DMS153 (cell line): ENCODE measurements at regions not wholly inside any gene's neighbourhood (a gene's known extent, or its start where the extent isn't known, plus 50 kb on each side); places are given as distances from the start of the nearest gene placed in this dataset.

Experiments used
- DNase-seq: peaks from one replicate; lab custom pipeline; 2025; lab: John Stamatoyannopoulos, UW

DNA sequence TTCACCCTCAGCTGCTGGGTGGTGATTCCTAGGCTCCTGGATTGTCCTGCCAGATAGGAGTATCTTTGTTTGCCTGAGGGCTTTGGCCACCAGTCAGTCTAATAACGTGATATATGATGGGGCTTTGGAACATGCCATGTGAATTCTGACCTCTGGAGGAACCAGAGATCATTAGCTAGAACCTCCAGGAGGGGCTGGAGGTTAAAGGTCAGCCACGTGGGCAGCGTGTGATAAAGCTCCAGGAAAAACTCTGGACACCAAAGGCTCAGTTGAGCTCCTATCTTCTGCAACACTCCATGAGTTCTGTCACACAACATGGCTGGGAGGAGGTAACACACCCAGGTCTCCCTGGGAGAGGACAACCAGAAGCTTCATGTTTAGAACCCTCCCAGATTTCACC lies 251.1 kb downstream of the DAD1 start:
- no peak for DNase-seq

DNA sequence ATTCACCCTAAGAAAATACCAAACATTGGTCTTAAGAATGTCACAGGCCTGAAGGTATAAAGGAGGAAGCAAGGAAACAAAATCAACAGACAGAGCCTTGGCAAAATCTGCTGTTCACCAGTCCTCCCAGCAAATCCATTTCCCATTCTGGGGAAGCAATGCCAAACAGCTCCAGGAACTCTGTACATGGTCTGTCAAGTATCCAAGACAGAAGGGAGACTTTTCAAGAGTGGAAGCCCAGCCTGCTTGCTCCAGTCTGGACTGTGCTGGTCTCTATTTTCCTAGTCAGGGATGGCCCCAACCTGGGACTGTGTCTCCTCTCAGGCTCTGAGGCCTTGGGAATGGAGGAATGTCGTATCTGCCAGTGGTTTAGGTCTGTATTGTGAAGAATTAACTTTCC lies 251.5 kb downstream of the DAD1 start:
- no peak for DNase-seq

DNA sequence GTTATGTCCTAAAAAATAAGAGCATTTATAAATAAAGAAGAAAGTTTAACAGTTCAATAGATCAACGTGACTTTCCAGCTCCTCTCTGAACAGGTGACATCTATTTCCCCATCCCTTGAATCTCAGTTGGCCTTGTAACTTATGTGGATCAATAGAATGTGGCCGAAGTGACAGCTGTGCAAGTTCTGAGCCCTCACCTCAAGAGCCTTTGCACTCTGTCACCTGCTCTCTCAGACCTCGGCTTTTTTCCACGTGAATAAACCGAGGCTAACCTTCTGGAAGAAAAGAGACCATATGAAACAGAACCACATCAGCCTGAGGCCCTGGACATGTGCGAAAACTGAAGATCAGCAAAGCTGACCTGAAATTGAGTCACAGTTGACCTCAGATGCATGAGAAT lies 253.0 kb downstream of the DAD1 start:
- no peak for DNase-seq

DNA sequence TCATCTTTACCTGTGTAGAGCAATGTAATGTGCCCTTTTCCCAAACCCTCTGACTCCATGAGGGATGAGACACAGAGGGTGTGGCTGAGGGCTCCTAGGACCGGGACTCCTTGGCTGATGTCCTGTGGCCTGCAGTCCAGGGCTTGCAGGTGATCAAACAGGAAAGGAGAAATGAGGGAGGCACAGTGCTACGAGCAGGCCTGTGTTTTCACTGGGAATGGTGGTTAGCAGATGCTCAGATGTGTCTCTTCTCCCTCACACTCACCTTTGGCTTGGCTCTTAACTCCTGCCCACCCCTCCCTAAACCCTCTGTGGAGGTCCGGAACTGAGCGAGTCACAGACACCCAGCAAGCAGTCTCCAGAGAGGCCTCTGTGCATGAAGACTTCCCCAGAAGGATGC lies 254.4 kb downstream of the DAD1 start:
- DNase-seq: no peak

DNA sequence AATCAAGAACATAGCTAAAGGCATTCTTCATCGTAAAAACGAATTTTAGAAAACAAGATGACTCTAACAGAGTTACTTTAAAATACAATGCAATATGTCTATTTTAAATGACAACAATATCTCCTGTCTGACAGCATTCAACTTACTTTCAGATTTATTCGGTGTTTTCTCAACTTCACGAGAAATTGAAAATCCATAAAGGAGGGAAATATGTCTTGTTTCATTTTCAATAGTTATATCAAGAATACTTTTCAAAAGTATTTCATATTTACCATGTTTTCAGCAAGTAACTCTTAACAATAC lies 254.8 kb downstream of the DAD1 start:
- no peak for DNase-seq

DNA sequence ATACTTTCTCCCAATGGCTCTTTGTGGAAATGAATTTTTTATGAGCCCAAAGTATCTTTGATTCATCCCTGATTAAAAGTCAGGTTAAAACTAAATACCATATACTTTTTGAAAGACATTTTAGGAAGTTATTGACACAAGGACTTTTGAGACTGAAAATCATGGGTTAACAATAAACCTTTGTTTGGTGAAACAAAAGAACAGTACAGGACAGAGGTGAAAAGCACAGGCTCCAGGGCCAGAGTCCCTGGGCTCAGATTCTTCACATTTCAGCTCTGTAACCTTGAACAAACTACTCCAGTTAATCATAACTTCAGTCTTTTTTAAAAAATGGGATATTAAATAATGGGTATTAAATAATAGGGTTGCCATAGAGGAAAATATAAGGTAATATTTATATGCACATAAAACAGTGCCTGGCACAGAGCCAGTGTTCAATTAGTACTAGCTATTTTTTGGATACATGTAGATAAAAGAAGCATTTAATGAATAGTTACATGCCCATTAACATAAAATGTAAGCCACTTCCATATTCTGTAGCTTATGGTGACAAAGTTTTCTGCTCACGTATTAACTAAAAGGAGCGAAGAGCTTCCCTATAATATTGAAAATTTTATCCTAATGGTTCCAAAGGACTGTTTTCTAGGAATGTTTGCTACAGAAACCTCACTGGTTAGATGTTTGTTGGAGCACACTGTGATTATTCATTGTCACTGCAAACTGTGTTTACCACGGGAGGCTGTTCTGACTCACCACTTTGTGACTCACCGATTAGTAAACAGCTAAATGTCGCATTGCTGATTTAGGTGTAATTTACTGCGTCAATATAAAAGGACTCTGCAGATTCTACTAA lies 255.4 kb downstream of the DAD1 start:
- DNase-seq: peak; percentile 44

DNA sequence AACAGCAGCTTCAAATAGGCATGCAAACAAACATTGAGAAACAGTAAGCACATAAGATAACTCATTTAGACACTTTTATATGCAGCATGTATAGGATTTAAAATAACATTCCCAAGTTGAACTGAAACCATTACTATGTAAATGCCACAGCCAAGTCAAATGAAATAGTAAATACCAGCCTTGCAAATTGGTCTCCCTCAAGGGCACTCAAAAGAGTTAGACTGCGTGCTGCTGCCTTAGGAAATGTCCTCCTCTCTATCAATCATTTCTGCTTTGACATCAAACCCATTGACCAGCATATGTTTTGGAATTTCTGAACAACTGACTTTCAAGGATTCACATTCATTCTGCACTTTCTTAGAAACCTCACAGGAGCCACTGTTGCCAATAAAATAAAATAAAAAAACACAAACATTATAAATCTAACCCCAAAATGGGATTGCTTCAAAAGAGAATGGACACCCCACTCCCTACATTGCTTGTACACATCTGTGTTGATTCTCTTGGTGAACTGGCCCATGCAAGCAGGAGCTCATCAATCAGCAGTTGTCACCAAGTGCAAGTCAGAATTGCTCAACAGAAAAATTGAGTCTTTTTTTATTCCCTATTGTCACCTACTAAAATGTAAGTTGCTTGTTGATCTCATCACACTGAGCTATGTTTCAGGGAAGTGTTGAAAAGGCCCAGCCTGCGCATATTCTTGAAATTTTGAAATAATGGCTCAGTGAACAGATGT lies 256.2 kb downstream of the DAD1 start:
- no peak for DNase-seq

DNA sequence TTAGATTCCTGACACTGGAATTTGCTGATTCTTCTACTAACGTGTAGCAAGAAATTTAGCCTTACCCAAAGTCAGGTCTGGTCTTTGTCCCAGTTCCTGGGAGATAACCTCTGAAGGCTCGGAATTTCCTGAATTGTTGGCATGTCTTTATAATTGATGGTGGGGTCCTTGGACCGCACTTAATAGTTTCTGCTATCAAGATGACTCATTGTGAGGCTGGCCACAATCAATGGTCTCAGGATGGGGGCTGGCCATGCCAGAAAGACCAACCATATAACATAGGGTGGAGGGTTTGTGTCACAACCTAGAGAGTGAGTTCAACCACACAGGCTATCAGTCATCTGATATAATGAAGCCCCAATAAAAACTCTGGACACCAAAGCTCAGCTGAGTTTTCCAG lies 259.7 kb downstream of the DAD1 start:
- DNase-seq: no peak

DNA sequence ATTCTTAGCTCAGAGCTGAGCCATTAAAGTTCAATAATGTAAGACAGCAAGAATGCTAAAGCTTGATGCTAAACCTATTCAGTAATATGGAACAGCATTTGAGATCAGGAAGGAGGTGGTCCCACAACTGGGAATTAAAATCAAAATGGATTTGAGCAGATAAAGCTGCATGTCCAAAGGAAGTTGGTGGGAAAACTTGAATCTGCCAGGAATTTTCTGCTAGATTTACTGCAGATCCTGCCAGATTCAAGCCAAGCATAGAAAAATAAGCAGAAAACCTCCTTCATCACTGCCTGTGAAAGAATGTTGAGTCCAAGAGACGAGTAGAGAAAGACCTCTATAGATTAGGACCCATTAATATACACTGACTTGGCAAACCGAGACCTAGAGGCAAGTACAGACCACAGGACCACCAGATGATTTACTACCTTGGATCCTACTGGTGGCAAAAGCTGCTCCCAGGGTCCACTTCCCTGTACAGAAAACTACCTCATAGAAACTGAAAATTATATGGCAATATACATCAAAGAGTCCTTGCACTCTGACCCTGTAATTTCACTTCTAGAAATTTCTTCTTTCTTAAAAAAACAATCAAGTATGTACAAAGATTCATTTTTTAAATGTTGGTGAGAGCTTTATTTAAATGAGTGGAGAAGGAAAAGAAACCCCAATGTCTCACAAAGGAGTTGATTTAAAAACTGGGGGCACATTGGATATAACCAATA lies 263.2 kb downstream of the DAD1 start:
- DNase-seq: no peak

DNA sequence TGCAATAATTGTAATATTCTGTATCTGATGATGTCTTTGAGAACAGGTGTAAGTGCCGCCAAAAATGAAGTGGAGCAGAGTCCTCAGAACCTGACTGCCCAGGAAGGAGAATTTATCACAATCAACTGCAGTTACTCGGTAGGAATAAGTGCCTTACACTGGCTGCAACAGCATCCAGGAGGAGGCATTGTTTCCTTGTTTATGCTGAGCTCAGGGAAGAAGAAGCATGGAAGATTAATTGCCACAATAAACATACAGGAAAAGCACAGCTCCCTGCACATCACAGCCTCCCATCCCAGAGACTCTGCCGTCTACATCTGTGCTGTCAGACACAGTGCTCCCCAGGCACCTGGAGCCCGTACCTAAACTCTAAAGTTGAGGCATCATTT lies 268.7 kb downstream of the DAD1 start:
- DNase-seq: no peak

DNA sequence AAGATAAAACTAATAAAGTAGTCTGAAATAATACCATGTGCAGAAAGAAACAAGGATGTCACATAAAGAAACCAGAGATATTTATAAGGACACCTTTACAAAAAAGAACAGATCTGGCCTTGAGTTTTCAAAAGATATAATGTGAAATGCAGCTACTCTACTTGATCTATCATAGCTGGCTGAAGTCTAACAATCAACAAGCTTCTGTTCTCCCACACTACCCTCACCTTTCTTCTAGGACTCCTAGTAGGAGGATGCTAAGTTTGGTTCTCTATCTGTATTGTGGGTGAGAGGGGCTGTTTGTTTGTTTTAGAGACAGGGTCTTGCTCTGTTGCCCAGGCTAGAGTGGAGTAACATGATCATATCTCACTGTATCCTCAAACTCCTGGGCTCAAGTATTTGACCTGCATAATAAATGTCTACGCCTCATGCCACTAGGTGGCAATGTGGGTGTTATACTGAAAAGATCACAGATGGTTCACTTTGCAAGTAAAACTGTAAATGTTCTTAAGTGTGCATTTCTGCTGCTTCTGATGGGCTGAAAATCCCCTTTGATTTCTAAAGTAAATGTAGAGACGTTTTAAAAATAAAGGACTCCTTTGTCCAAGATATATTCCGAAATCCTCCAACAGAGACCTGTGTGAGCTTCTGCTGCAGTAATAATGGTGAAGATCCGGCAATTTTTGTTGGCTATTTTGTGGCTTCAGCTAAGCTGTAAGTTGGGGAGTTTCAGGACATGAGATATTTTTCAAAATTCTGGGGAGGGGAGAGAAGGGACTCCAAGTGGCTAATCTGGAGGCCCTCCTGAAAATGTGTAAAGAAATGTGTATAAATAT lies 269.3 kb downstream of the DAD1 start:
- peak; percentile 35 for DNase-seq

DNA sequence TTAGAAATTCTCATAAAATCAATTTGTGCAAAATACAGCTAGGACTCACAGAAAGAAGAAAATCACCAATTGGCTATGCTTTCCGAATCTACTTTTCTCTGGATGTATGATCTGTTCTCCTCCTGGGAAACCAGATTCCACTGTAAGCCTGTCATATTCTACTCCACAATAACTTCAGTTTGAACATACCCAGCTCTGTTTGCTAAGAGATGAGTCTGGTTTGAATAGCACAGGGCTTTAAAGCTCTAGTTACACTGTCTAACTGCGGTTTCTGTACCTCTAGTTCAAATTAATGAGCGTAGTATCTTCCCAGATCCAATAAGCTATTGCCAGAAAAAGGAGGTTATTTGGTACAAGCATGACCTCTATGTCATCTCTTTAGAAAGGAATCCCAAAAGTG lies 270.1 kb downstream of the DAD1 start:
- no peak for DNase-seq

DNA sequence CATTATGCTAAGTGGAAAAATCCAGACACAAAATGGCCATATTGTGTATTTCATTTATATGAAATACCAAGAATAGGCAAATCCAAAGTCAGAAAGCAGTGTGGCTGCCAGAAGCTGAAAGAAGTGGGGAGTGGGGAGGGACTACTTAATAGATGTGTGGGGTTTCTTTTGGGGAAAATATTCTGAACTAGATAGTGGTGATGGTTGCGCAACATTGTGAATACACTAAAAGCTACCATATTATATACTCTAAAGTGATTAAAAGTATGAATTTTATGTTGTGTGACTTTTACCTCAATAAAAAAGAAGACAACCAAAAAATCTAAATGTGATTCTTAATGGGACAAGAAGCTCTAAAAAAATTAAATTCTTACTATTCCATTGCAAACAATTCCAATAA lies 272.6 kb downstream of the DAD1 start:
- no peak for DNase-seq

DNA sequence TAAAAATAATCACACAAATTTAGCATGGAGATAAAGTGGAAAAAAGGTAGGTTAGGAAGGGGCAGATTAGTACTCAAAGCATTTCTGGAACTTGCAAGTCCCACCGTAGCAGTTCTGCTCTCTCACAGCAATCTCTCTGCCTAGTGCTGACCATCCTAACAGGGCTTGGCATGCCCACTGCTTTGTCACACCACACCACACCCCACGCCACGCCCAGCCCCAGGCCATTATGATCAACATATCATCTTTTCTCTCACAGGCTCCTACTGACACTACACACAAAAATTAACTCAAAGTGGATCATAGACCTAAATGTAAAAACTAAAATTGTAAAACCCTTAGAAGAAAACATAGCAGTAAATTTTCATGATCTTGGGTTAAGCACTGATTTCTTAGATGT lies 273.7 kb downstream of the DAD1 start:
- DNase-seq: no peak

DNA sequence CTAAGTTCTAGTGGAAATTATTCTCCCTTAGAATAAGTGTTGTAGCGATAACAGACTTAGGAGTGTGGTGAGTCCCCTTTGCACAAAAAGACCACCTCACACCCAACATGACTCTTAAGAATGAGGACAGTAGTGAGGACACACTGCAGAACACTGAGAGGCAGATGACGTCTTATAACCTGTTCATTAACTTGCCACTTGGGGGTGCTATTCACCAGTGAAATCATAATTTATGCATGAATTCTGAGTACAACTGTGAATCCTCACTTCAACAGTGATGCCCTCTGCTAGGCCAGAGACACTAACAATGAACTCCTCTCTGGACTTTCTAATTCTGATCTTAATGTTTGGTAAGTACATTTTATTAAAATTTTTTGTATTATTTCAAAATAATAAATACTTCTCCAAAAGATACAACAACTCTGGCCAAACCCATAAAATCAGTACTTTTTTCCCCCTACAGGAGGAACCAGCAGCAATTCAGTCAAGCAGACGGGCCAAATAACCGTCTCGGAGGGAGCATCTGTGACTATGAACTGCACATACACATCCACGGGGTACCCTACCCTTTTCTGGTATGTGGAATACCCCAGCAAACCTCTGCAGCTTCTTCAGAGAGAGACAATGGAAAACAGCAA lies 274.7 kb downstream of the DAD1 start:
- no peak for DNase-seq

DNA sequence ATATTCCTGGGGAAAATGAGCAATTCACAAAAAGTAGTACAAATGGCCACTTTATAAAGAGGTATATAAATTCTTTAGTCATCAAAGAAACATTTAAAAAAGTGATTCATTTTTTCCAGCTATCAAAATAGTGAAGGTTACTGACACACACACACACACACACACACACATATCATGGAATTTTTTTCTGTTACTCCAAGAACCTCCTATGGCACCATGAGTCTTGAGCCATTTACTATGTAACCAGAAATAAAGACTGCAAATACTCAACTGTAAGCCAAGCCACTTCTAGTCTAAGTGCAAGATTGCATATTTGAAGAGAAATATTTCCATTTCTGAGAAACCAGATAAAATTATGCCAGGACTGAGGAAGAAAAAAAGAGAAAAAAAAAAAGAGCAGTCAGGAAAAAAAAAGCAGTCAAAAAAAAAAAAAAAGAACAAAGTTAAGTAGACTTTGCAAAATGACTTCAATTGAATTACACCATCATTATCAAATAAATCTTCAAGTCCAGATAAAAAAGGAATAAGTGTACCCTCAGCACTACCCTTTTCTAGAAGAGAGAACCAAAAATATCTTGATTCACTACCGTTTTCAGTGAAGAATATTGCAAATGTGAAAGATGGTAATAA lies 275.7 kb downstream of the DAD1 start:
- no peak for DNase-seq

DNA sequence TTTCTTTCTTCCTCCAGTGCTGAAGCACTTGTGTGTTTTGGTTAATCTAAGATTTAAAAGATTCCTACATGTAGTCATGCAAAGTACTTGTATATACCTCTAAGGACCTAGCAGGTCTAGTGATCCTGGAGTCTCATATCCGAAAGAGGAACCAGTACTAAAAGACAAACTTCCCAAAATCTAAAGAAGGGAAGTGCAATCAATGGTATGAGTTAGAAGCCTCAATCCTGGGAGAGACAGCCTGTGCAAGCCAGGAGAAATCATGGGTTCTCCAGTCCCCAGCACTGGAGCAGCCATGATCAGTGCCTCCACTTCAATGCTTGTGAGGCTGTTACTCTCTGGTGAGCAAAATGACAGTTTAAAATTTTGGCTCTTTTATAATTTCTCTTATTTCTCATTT lies 277.4 kb downstream of the DAD1 start:
- no peak for DNase-seq

DNA sequence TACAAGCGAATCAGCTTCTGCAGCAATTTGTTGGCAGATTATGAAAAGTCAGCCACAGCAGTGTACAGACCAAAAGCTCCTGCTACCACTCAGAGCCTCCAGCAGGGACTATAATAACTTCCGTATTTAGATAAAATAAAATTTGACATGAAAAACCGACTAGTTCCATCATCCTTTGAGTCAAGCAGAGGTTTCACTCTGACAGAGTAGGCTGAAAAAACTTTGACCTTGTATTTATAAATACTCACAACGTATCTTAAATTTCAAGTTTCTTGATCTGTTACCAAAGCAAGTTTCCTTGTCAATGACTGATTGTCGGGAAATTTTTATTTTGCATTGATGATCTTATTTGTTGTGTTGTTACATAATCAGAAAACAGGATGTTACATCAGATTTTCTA lies 283.4 kb downstream of the DAD1 start:
- DNase-seq: no peak

DNA sequence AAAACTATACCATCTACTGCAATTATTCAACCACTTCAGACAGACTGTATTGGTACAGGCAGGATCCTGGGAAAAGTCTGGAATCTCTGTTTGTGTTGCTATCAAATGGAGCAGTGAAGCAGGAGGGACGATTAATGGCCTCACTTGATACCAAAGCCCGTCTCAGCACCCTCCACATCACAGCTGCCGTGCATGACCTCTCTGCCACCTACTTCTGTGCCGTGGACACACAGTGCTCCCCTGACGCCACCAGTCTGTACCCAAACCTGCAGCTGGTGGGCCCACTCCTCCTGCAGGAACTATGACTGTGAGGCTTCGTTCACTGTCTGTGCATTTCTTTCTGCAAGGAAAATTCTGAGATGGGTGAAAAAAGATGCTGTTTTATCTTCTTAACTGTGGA lies 284.7 kb downstream of the DAD1 start:
- no peak for DNase-seq

DNA sequence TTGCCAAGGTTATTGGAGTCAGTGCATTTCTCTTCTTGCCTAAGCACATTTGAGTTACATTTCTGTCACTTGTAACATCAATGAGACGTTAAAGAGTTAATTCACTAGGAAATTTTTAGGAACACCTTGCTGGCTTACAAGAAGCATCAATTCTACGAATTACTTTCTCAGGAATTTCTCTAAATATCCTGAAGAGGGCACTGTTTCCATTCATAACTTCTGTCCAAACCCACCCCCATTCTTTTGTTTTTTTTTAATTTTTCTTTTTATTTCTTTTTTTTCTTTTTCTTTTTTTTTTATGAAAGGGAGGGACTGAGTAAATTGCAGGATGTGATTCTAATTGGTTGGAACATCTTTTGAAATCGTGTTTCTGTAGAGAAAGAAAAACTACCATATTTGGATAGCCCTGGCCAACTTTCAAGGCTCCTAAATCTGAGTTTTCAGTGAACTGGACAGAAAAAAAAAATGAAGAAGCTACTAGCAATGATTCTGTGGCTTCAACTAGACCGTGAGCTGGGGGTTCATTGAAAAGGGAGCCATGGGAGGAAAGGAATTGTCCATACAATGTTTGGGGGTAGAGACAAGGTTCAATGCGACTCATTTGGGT lies 285.3 kb downstream of the DAD1 start:
- no peak for DNase-seq

DNA sequence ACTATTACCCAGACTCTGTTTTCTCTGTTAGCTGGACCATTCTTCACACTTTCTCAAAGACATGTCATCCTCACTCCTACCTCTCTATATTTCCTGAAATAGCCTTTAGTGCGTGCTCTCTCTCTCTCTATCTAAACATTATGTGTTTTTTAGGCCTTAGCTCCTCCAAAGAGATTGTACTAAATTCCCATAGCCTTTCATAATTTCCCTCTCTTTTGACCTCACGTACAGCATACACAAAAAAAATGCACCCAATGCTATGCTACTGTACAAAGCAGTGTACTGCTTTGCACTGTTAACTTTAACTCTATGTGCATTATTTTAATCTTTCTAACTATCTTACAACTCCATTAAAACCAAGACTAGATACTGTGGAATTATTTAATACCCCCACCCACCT lies 288.4 kb downstream of the DAD1 start:
- no peak for DNase-seq
